Transverse colon (tissue), 4 donors: ENCODE measurements at regions not wholly inside any gene's neighbourhood (a gene's known extent, or its start where the extent isn't known, plus 50 kb on each side); places are given as distances from the start of the nearest gene placed in this dataset.

Source experiments
- POLR2A ChIP-seq: fragments of 450-650 bp; IDR thresholded peaks from one replicate; pipeline ENCODE4 v1.6.1; 2016; ENCODE audit warnings: antibody characterized with exemption, mild to moderate bottlenecking, moderate library complexity
- POLR2AphosphoS5 ChIP-seq, 3 donors: sonication (generic); formaldehyde crosslinking; IDR thresholded peaks; one replicate each; pipeline ENCODE4 v1.6.1; 2016; ENCODE audit warnings: antibody characterized with exemption in 3 of 3
- TF ChIP-seq, protein P1 (sequence below), 5 experiments: fragments of 200-600 bp in 3 of 5; fragments of 450-650 bp in 2 of 5; sonication (generic) in 3 of 5; IDR thresholded peaks; 1 replicate in 2 of 5; 2 replicates in 3 of 5; pipeline ENCODE4 v1.5.1; 2016 to 2017; ENCODE audit warnings: antibody characterized with exemption in 5 of 5, inconsistent platforms in 3 of 5, mild to moderate bottlenecking in 2 of 5, moderate library complexity in 1 of 5

DNA sequence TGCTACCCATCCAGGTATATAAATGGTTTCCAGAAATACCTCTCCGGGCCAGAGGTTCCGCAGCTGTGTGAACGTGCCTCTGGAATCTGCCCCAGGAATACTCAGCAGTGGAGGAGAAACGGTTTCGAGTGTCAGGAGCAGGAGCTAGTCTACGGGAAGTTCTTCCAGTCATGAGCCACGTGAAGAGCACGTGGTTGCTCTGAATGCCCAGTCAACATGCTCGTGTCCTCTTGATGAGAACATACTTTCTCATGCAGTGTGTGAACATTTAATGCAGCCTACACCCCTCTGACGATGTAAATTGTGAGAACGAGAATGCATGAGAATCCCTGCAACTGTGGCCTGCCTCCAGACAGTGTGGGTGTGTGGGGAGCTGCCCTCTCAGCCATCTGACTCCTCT, 277.0 kb upstream of the SHH start:
- TF ChIP-seq POLR2A = no peak
- TF ChIP-seq POLR2AphosphoS5 (IDR thresholded peaks at IDR 0.05) = no peak
- TF ChIP-seq, protein P1, sequence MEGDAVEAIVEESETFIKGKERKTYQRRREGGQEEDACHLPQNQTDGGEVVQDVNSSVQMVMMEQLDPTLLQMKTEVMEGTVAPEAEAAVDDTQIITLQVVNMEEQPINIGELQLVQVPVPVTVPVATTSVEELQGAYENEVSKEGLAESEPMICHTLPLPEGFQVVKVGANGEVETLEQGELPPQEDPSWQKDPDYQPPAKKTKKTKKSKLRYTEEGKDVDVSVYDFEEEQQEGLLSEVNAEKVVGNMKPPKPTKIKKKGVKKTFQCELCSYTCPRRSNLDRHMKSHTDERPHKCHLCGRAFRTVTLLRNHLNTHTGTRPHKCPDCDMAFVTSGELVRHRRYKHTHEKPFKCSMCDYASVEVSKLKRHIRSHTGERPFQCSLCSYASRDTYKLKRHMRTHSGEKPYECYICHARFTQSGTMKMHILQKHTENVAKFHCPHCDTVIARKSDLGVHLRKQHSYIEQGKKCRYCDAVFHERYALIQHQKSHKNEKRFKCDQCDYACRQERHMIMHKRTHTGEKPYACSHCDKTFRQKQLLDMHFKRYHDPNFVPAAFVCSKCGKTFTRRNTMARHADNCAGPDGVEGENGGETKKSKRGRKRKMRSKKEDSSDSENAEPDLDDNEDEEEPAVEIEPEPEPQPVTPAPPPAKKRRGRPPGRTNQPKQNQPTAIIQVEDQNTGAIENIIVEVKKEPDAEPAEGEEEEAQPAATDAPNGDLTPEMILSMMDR (IDR thresholded peaks at IDR 0.05) = no peak
